Uterus (tissue), 3 donors: ENCODE measurements at regions not wholly inside any gene's neighbourhood (a gene's known extent, or its start where the extent isn't known, plus 50 kb on each side); places are given as distances from the start of the nearest gene placed in this dataset.

Source experiments
- DNase-seq, 2 donors: peaks; one replicate each; pipeline ENCODE4 v3.0.0-alpha.2; 2019 to 2020
- H3K27ac ChIP-seq, 2 donors: fragments of 200-600 bp; sonication (generic); 1 replicate in 1 of 2; 2 replicates in 1 of 2; pipeline ENCODE4 v1.5.1; 2016 to 2018
- H3K27me3 ChIP-seq, 2 donors: fragments of 200-600 bp; sonication (generic); one replicate each; pipeline ENCODE4 v1.5.1; 2018 to 2019; ENCODE audit warnings: control low read depth in 1 of 2
- H3K36me3 ChIP-seq, 2 donors: fragments of 200-600 bp; sonication (generic); one replicate each; pipeline ENCODE4 v1.5.1; 2019; ENCODE audit warnings: control low read depth in 1 of 2
- H3K4me1 ChIP-seq, 2 donors: fragments of 200-600 bp; sonication (generic); one replicate each; pipeline ENCODE4 v1.5.1; 2018 to 2019; ENCODE audit warnings: control low read depth in 1 of 2
- H3K4me3 ChIP-seq, 2 donors: fragments of 200-600 bp; sonication (generic); 1 replicate in 1 of 2; 2 replicates in 1 of 2; pipeline ENCODE4 v1.5.1; 2018 to 2019; ENCODE audit warnings: mild to moderate bottlenecking in 1 of 2
- H3K9me3 ChIP-seq, 2 donors: fragments of 200-600 bp; sonication (generic); one replicate each; pipeline ENCODE4 v1.5.1; 2019; ENCODE audit warnings: control low read depth in 1 of 2
- POLR2A ChIP-seq, 2 donors: fragments of 450-650 bp; IDR thresholded peaks; one replicate each; pipeline ENCODE4 v1.6.1; 2016; ENCODE audit warnings: antibody characterized with exemption in 2 of 2, mild to moderate bottlenecking in 1 of 2, moderate library complexity in 1 of 2
- intact Hi-C: fragments of 100-400 bp; cut with DNase I; formaldehyde crosslinking; loops from one replicate; pipeline ENCODE4 v1.15.1; 2023; ENCODE audit warnings: low total_unique reads
- TF ChIP-seq, protein P1 (sequence below), 4 experiments: fragments of 200-600 bp in 2 of 4; fragments of 450-650 bp in 2 of 4; sonication (generic) in 2 of 4; IDR thresholded peaks; one replicate each; pipeline ENCODE4 v1.5.1; 2016 to 2019; ENCODE audit warnings: antibody characterized with exemption in 4 of 4, mild to moderate bottlenecking in 2 of 4, moderate library complexity in 1 of 4
- donor health status: DM: yes; HTN: yes; CAD: no.

DNA sequence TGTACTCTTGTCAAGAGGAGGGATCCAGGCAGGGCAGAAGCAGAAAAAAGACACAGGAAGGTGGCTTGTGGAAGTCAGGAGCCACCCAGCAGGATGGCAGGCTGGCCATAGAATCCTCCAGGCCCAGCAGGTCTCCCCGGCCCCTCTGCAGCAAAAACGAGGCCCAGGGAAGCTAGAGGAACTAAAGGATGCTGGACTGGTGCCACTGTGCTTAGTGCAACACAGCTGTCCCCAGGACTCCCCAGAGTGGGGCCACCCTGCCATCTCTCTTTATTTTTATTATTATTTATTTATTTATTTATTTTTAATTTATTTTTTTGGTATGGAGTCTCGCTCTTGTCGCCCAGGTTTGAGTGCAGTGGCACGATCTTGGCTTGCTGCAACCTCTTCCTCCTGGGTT lies 54.1 kb downstream of the PITPNM2 start:
- intact Hi-C loops: no loop called here
- peaks cover 5 to 19% of the 10 kb centered on the region in 2 donors for H3K4me1 ChIP-seq
- no peaks in the 10 kb centered on the region for H3K9me3 ChIP-seq
- TF ChIP-seq POLR2A (IDR thresholded peaks at IDR 0.05): no peak
- TF ChIP-seq, protein P1, sequence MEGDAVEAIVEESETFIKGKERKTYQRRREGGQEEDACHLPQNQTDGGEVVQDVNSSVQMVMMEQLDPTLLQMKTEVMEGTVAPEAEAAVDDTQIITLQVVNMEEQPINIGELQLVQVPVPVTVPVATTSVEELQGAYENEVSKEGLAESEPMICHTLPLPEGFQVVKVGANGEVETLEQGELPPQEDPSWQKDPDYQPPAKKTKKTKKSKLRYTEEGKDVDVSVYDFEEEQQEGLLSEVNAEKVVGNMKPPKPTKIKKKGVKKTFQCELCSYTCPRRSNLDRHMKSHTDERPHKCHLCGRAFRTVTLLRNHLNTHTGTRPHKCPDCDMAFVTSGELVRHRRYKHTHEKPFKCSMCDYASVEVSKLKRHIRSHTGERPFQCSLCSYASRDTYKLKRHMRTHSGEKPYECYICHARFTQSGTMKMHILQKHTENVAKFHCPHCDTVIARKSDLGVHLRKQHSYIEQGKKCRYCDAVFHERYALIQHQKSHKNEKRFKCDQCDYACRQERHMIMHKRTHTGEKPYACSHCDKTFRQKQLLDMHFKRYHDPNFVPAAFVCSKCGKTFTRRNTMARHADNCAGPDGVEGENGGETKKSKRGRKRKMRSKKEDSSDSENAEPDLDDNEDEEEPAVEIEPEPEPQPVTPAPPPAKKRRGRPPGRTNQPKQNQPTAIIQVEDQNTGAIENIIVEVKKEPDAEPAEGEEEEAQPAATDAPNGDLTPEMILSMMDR (IDR thresholded peaks at IDR 0.05): no peak
- peak overlapping the region in 1 of 2 donors; percentile 41 for H3K27ac ChIP-seq
- no peaks in the 10 kb centered on the region for H3K27me3 ChIP-seq
- H3K36me3 ChIP-seq: no peaks in the 10 kb centered on the region
- no peak for DNase-seq
- H3K4me3 ChIP-seq: no peak overlapping the region

DNA sequence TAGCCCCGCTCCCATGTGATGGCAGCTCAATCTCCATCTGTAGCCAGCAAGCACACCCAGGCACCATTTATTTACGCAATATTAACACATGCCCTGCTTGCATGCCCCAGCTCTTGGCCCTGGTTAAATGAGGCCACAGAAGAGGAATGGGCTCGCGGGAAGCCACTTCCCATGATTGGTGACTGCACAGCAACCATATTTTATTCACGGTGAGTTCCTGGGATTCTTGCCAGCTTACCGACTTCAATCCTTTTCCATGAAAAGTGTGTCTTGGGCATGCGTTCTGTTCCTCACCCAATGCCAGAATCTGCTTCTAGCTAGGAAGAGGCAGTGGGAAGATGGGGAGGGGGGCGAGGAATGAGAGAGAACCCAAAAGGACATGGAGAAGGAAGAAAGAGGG lies 54.7 kb downstream of the PITPNM2 start:
- no peak for TF ChIP-seq POLR2A (IDR thresholded peaks at IDR 0.05)
- TF ChIP-seq, protein P1 (IDR thresholded peaks at IDR 0.05): no peak
- H3K9me3 ChIP-seq: no peaks in the 10 kb centered on the region
- no peaks in the 10 kb centered on the region for H3K36me3 ChIP-seq
- intact Hi-C loops: no loop called here
- DNase-seq: no peak
- no peak overlapping the region for H3K4me3 ChIP-seq
- H3K27me3 ChIP-seq: no peaks in the 10 kb centered on the region
- H3K27ac ChIP-seq: peak overlapping the region in 1 of 2 donors; percentile 76
- peaks cover 5 to 19% of the 10 kb centered on the region in 2 donors for H3K4me1 ChIP-seq

DNA sequence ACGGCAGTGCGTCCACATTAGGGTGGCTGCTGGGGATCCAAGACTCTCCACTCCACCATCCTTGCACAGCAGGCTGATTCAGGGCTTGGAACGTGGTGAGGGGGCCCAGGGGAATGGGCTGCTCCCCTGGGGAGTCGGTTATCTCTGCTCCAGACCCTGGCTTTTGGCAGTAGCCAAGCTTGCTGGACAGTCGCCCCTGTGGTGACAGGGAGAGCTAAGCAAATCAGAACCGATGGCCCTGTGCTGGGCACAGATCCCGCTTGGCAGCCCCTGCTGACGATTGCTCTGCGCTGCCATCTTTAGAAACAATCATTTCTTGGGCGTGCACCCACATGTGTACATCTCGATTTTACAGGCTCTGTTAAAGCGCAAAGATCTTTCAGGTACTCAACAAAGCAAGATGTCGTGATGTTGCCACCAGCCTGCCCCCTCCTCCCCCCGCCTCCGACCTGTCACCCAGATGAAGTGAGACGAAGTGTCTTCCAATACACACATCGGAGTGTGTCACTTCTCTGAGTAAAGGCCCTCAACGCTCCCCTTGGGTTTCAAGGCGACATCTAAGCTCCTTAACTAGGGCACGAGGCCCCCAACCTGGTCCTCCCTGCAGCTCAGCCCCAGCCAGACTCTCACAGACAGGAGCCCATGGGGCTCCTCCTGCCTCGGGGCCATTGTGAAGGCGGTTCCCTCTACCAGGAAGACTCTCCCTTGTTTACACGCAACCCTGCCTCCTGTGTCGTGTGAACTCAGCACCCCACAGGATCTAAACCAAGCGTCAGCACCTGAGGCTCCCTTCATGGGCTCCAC lies 55.6 kb downstream of the PITPNM2 start:
- H3K27ac ChIP-seq: peak overlapping the region; percentile 76 to 84
- H3K4me3 ChIP-seq: no peak overlapping the region
- H3K4me1 ChIP-seq: peaks cover 5 to 19% of the 10 kb centered on the region in 2 donors
- no peaks in the 10 kb centered on the region for H3K9me3 ChIP-seq
- no peaks in the 10 kb centered on the region for H3K27me3 ChIP-seq
- no peak for TF ChIP-seq POLR2A (IDR thresholded peaks at IDR 0.05)
- TF ChIP-seq, protein P1 (IDR thresholded peaks at IDR 0.05): no peak
- intact Hi-C loops: no loop called here
- no peak for DNase-seq
- H3K36me3 ChIP-seq: no peaks in the 10 kb centered on the region

DNA sequence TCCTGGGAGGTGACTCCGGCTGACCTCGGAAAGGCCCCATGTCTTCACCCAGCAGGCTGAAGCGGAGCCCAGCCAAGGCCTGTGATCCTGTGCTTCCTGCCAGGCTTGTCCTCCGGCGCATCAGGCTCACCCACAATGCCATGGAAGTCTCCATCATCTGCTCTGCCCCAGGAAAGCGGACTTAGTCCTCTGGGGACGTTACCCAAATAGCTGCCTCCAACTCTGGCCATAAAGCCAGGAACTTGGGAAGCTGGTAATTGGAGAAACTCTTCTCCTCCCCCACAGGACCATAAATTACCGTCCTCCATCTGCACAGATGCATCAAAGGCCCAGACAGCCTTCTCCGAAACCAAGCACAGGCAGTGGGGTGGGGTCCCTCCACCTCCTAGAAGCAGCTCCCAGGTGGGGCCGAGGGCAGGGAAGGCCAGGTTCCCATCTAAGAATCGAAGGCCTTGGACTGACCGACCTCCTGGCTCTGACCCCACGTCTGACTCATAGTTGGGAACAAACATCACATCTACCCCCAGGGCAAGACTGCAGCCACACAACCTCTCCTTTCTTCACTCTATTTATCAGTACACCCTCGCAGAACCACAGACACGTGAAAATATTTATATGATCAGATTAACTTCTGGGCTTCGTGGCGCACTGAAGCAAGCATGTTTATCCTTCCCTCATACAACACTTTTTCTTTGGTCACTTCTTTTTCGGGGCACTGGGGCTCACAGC lies 56.4 kb downstream of the PITPNM2 start:
- Histone ChIP-seq H3K4me1 (peaks cover 5 to 19% of the 10 kb centered on the region in 2 donors), H3K4me3 (no peak overlapping the region), H3K27ac (peak overlapping the region; percentile 76 to 84), H3K9me3 (no peaks in the 10 kb centered on the region), H3K27me3 (no peaks in the 10 kb centered on the region), H3K36me3 (no peaks in the 10 kb centered on the region)
- intact Hi-C loops: no loop called here
- no peak for TF ChIP-seq POLR2A (IDR thresholded peaks at IDR 0.05)
- TF ChIP-seq, protein P1 (IDR thresholded peaks at IDR 0.05): no peak
- DNase-seq: peak; percentile 68 to 70

DNA sequence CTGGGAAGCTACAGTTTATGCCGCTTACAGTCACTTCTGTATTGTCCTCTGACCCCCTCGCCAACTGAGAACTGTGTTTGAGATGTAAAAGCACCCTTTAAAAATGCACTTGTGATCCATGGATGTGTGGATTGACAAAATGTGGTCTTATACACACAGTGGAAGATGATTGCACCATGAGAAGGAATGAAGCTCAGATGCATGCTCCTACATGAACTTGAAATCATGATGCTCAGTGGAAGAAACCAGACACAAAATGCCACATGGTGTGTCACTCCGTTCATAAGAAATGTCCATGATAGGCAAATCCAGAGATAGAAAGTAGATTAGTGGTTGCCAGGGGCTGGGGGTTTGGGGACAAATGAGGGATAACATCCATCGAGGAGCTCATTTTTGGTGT lies 58.0 kb downstream of the PITPNM2 start:
- TF ChIP-seq POLR2A (IDR thresholded peaks at IDR 0.05): no peak
- TF ChIP-seq, protein P1 (IDR thresholded peaks at IDR 0.05): no peak
- no peaks in the 10 kb centered on the region for H3K27me3 ChIP-seq
- H3K9me3 ChIP-seq: no peaks in the 10 kb centered on the region
- H3K4me1 ChIP-seq: peaks cover 5 to 19% of the 10 kb centered on the region in 2 donors
- no peak overlapping the region for H3K4me3 ChIP-seq
- no peak overlapping the region for H3K27ac ChIP-seq
- no peaks in the 10 kb centered on the region for H3K36me3 ChIP-seq
- intact Hi-C loops: no loop called here
- no peak for DNase-seq
